CD4-positive, alpha-beta T cell (primary cell): ENCODE measurements at regions not wholly inside any gene's neighbourhood (a gene's known extent, or its start where the extent isn't known, plus 50 kb on each side); places are given as distances from the start of the nearest gene placed in this dataset.

Experiments used
- ATAC-seq: fragments of 200-7000 bp; cut with Tn5 transposase; one replicate; pipeline ENCODE4 v1.10.0; 2022; ENCODE audit warnings: mild to moderate bottlenecking; ENCODE audit not compliant: poor library complexity
- CTCF ChIA-PET: fragments of 350-600 bp; sonication (Branson Sonifier 250); formaldehyde crosslinking; loops from one replicate; lab custom pipeline; 2021; ENCODE audit warnings: antibody characterized with exemption, inconsistent platforms; lab: Charles Lee
- POLR2A ChIA-PET: fragments of 350-600 bp; sonication (Branson Sonifier 250); formaldehyde crosslinking; loops from one replicate; lab custom pipeline; 2021; ENCODE audit warnings: antibody characterized with exemption, inconsistent platforms; lab: Charles Lee
- DNase-seq, 14 experiments: peaks; one replicate each; pipeline ENCODE4 v3.0.0-alpha.2; 2013 to 2020; ENCODE audit warnings: mixed read lengths in 2 of 14
- H3K27ac ChIP-seq, 2 donors: one replicate each; pipeline versions ENCODE4 v1.5.1 to v1.7.0; 2013; ENCODE audit warnings: low read length in 2 of 2, low read depth in 1 of 2, mild to moderate bottlenecking in 1 of 2
- H3K27me3 ChIP-seq, 2 experiments: 1 replicate in 1 of 2; 2 replicates in 1 of 2; pipeline versions ENCODE4 v1.6.1 to v1.7.0; 2013; ENCODE audit warnings: low read length in 2 of 2, control low read depth in 1 of 2, mild to moderate bottlenecking in 1 of 2, moderate library complexity in 1 of 2; ENCODE audit not compliant: insufficient read depth in 2 of 2, control insufficient read depth in 1 of 2
- H3K36me3 ChIP-seq: one replicate; pipeline ENCODE4 v1.6.1; 2013; ENCODE audit warnings: low read length, control low read depth; ENCODE audit not compliant: insufficient read depth
- H3K4me1 ChIP-seq: one replicate; pipeline ENCODE4 v1.6.1; 2013; ENCODE audit warnings: low read length, control low read depth; ENCODE audit not compliant: insufficient read depth
- H3K4me3 ChIP-seq: one replicate; pipeline ENCODE4 v1.5.1; 2013; ENCODE audit warnings: mild to moderate bottlenecking, low read length, moderate library complexity
- H3K9me3 ChIP-seq, 2 experiments: 1 replicate in 1 of 2; 2 replicates in 1 of 2; pipeline versions ENCODE4 v1.6.1 to v1.7.0; 2013; ENCODE audit warnings: low read length in 2 of 2, mild to moderate bottlenecking in 2 of 2, control low read depth in 1 of 2, moderate library complexity in 1 of 2; ENCODE audit not compliant: control insufficient read depth in 1 of 2, insufficient read depth in 1 of 2
- H3K27ac Mint-ChIP-seq: one replicate; pipeline ENCODE4 v1.8.0; 2020; ENCODE audit warnings: mixed read lengths
- H3K27me3 Mint-ChIP-seq: one replicate; pipeline ENCODE4 v1.8.0; 2021; ENCODE audit warnings: mixed read lengths
- H3K36me3 Mint-ChIP-seq: one replicate; pipeline ENCODE4 v1.8.0; 2021; ENCODE audit warnings: low read depth, mixed read lengths
- H3K4me1 Mint-ChIP-seq: one replicate; pipeline ENCODE4 v1.8.0; 2021; ENCODE audit warnings: low read depth, mixed read lengths
- H3K4me3 Mint-ChIP-seq: one replicate; pipeline ENCODE4 v1.8.0; 2020; ENCODE audit warnings: mild to moderate bottlenecking, mixed read lengths
- H3K9me3 Mint-ChIP-seq: one replicate; pipeline ENCODE4 v1.8.0; 2020; ENCODE audit warnings: mixed read lengths
- intact Hi-C, 2 experiments: fragments of 100-400 bp; cut with DNase I in 1 of 2; cut with micrococcal nuclease in 1 of 2; formaldehyde crosslinking; loops; one replicate each; pipeline versions ENCODE4 v1.15.1 to v1.9.0; 2023 to 2025; cut with DNase I, micrococcal nuclease
- TF ChIP-seq, protein P1 (sequence below): fragments of 200-600 bp; IDR thresholded peaks from one replicate; pipeline ENCODE4 v1.8.0; 2022; ENCODE audit warnings: antibody characterized with exemption, mild to moderate bottlenecking

DNA sequence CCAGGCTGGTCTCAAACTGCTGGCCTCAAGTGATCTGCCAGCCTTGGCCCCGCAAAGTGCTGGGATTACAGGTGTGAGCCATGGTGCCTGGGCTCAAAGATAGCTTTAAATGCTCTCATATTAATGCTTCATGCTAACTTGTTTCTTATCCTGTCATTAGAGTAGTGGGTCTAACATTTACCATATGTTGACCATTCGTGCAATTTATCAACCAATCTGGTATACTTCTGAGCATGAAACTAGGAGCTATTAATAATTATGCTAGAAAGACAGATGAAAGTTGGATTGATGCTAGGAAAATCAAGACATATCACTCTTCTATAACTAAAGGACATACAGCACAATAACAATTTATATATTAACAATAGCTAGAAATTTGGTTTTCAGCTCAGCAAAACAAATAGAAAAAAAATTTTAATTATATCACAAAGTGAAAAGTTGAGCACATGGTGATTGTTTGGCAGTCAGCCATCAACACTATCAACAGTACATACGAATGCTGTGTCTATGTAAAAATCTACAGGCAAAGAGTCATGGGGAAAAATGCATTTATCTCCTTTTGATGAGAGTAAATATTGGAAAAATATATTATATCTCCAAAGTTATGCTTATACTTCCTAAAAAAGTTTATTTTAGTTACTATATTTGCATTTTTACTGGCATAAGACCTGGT lies 112.1 kb upstream of the ABCB5 start:
- ChIA-PET POLR2A (no interaction called here), CTCF (no interaction called here)
- Mint-ChIP-seq H3K4me3 (no peak overlapping the region), H3K36me3 (no peaks in the 10 kb centered on the region), H3K4me1 (no peaks in the 10 kb centered on the region), H3K27ac (no peak overlapping the region), H3K9me3 (peaks cover 13% of the 10 kb centered on the region), H3K27me3 (no peaks in the 10 kb centered on the region)
- no peak overlapping the region for H3K27ac ChIP-seq
- no peaks in the 10 kb centered on the region for H3K4me1 ChIP-seq
- H3K27me3 ChIP-seq = no peaks in the 10 kb centered on the region
- H3K4me3 ChIP-seq = no peak overlapping the region
- no peak for ATAC-seq
- intact Hi-C loops = no loop called here
- no peaks in the 10 kb centered on the region for H3K36me3 ChIP-seq
- H3K9me3 ChIP-seq = no peaks in the 10 kb centered on the region
- TF ChIP-seq, protein P1, sequence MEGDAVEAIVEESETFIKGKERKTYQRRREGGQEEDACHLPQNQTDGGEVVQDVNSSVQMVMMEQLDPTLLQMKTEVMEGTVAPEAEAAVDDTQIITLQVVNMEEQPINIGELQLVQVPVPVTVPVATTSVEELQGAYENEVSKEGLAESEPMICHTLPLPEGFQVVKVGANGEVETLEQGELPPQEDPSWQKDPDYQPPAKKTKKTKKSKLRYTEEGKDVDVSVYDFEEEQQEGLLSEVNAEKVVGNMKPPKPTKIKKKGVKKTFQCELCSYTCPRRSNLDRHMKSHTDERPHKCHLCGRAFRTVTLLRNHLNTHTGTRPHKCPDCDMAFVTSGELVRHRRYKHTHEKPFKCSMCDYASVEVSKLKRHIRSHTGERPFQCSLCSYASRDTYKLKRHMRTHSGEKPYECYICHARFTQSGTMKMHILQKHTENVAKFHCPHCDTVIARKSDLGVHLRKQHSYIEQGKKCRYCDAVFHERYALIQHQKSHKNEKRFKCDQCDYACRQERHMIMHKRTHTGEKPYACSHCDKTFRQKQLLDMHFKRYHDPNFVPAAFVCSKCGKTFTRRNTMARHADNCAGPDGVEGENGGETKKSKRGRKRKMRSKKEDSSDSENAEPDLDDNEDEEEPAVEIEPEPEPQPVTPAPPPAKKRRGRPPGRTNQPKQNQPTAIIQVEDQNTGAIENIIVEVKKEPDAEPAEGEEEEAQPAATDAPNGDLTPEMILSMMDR = no peak
- DNase-seq = no peak

DNA sequence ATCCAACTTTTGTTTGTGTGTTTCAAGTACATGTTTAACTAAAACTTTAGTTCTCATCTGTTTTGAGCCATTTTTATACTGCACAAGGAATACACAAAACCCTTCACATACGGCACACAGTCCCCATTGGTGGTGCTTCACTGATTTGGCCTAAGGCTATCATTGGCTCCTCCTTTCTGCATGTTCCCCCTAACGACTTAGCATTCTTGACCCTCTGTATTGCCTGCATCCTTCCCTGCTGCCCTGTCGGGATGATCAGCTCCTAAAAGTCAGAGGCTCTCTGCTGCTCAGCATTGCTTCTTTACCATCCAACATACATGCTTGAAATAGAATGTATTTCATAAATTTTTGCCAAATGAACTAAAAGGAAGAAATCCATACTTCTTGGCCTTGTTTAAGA lies 111.4 kb upstream of the ABCB5 start:
- Mint-ChIP-seq H3K27ac (no peak overlapping the region), H3K9me3 (peaks cover 10% of the 10 kb centered on the region), H3K27me3 (no peaks in the 10 kb centered on the region), H3K4me1 (no peaks in the 10 kb centered on the region), H3K36me3 (no peaks in the 10 kb centered on the region), H3K4me3 (no peak overlapping the region)
- no peaks in the 10 kb centered on the region for H3K27me3 ChIP-seq
- TF ChIP-seq, protein P1 = no peak
- ATAC-seq (no peak), DNase-seq (no peak)
- ChIA-PET CTCF (no interaction called here), POLR2A (no interaction called here)
- no peak overlapping the region for H3K4me3 ChIP-seq
- H3K27ac ChIP-seq = no peak overlapping the region
- intact Hi-C loops = no loop called here
- H3K9me3 ChIP-seq = no peaks in the 10 kb centered on the region
- no peaks in the 10 kb centered on the region for H3K4me1 ChIP-seq
- no peaks in the 10 kb centered on the region for H3K36me3 ChIP-seq

DNA sequence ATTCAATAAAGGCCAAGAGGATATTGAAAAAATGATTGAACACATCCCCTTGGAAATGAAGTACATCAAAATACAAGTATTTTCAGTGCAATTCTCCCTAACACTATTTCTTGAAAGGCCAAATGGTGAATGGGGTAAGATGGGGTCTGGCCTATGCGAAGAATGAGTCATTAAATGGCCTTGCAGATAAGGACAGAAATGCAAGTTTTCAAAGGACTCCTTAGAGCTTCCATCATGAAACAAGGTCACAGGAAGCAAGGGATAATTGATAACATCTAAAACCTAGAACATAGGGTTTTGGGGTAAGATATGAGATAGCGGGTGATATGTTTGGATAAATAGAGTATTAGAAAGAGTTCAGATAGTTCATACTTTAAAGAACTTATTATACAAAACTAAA lies 109.3 kb upstream of the ABCB5 start:
- ChIA-PET CTCF (no interaction called here), POLR2A (no interaction called here)
- Mint-ChIP-seq H3K4me1 (no peaks in the 10 kb centered on the region), H3K4me3 (no peak overlapping the region), H3K9me3 (peaks cover 2% of the 10 kb centered on the region), H3K27ac (no peak overlapping the region), H3K36me3 (no peaks in the 10 kb centered on the region), H3K27me3 (no peaks in the 10 kb centered on the region)
- Histone ChIP-seq H3K27ac (no peak overlapping the region), H3K4me3 (no peak overlapping the region), H3K27me3 (no peaks in the 10 kb centered on the region), H3K9me3 (no peaks in the 10 kb centered on the region), H3K4me1 (no peaks in the 10 kb centered on the region), H3K36me3 (no peaks in the 10 kb centered on the region)
- DNase-seq (no peak), ATAC-seq (no peak)
- TF ChIP-seq, protein P1 = no peak
- intact Hi-C loops = no loop called here
